H1 (cell line): ENCODE measurements at regions not wholly inside any gene's neighbourhood (a gene's known extent, or its start where the extent isn't known, plus 50 kb on each side); places are given as distances from the start of the nearest gene placed in this dataset.

ENCODE experiments used
- SRF ChIP-seq: IDR thresholded peaks from 2 replicates; pipeline ENCODE4 v1.6.1; 2011; ENCODE audit warnings: mild to moderate bottlenecking, low read depth, low read length, moderate library complexity

GRCh38 chr2:129847043-129847442 is 132.4 kb upstream of the RAB6C start (continued):
- no peak for TF ChIP-seq SRF
